ENCODE measurements at regions not wholly inside any gene's neighbourhood (a gene's known extent, or its start where the extent isn't known, plus 50 kb on each side); places are given as distances from the start of the nearest gene placed in this dataset.

DNA sequence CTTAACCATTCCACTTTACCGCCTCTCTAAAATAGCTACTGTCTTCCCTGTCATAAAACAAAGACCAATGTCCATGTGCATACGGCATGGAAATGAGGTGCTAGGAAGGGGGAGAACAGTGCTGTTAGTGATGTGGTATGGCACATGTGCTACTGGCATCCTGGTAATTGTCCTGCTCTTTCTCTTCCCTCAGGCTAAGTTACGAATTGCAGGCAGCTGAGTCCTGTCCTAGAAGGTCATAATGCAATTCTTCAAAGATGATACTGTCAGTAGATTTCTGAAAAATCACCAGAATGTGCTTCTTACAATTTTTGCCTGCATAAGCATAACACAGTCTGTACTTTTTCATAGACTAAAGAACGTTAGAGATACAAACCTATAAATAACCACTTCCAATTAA is 216.8 kb downstream of the RSL24D1 start:
- CTCF ChIA-PET, result no interaction called here
- Histone ChIP-seq H3K4me3 (ENCODE audit: control insufficient read depth in 1 of 7, extremely low read depth in 1 of 7, insufficient read depth in 4 of 7, low read depth in 2 of 7, low read length in 6 of 7) (no peak overlapping the region), H3K9me3 (ENCODE audit: control extremely low read depth in 1 of 5, control insufficient read depth in 4 of 5, insufficient read depth in 2 of 5, low read depth in 1 of 5, low read length in 4 of 5) (peaks cover 0 to 2% (median 0%) of the 10 kb centered on the region in 5 experiments), H3K36me3 (ENCODE audit: control insufficient read depth in 4 of 4, insufficient read depth in 4 of 4, low read length in 3 of 4) (no peaks in the 10 kb centered on the region), H3K27ac (ENCODE audit: insufficient read depth in 1 of 2, low read depth in 1 of 2, low read length in 2 of 2, poor library complexity in 1 of 2, severe bottlenecking in 2 of 2) (no peak overlapping the region), H3K4me1 (ENCODE audit: control extremely low read depth in 1 of 4, control insufficient read depth in 4 of 4, insufficient read depth in 4 of 4, low read length in 3 of 4) (no peaks in the 10 kb centered on the region), H3K27me3 (replicated peaks in 2 of 5; ENCODE audit: control insufficient read depth in 4 of 5, insufficient read depth in 5 of 5, low read length in 4 of 5) (no peaks in the 10 kb centered on the region)
- WGBS (ENCODE audit: insufficient coverage), result 94% methylated on average over 3 of the region's 4 CpGs
- POLR2A ChIA-PET, result no interaction called here
- DNase-seq, result no peak

DNA sequence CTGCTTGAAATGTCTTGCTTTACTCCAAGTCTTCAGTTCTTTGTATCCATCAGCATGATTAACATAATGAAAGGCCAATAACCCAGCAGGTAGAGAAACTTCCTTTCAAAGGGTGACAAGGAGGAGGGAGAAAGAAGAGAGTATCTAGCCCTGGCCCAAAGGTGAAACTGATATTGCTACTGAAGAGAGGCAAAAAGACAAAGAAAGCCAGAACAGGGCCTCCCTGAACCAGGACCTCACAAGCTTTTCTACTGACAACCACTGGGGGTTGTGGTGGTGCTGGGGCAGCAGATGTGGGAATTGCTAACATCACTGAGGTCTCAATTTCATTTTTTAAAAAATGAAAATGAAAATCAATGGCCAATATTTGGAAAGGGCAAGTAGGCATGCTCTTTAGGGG is 234.1 kb downstream of the RSL24D1 start:
- ChIA-PET CTCF (no interaction called here), POLR2A (no interaction called here)
- H3K27ac ChIP-seq (ENCODE audit: insufficient read depth in 1 of 2, low read depth in 1 of 2, low read length in 2 of 2, poor library complexity in 1 of 2, severe bottlenecking in 2 of 2), result no peak overlapping the region
- no peaks in the 10 kb centered on the region for H3K27me3 ChIP-seq (replicated peaks in 2 of 5; ENCODE audit: control insufficient read depth in 4 of 5, insufficient read depth in 5 of 5, low read length in 4 of 5)
- peaks cover 0 to 25% (median 6%) of the 10 kb centered on the region in 5 experiments for H3K9me3 ChIP-seq (ENCODE audit: control extremely low read depth in 1 of 5, control insufficient read depth in 4 of 5, insufficient read depth in 2 of 5, low read depth in 1 of 5, low read length in 4 of 5)
- no peak for DNase-seq
- H3K4me3 ChIP-seq (ENCODE audit: control insufficient read depth in 1 of 7, extremely low read depth in 1 of 7, insufficient read depth in 4 of 7, low read depth in 2 of 7, low read length in 6 of 7), result no peak overlapping the region
- no peaks in the 10 kb centered on the region for H3K4me1 ChIP-seq (ENCODE audit: control extremely low read depth in 1 of 4, control insufficient read depth in 4 of 4, insufficient read depth in 4 of 4, low read length in 3 of 4)
- H3K36me3 ChIP-seq (ENCODE audit: control insufficient read depth in 4 of 4, insufficient read depth in 4 of 4, low read length in 3 of 4), result no peaks in the 10 kb centered on the region

DNA sequence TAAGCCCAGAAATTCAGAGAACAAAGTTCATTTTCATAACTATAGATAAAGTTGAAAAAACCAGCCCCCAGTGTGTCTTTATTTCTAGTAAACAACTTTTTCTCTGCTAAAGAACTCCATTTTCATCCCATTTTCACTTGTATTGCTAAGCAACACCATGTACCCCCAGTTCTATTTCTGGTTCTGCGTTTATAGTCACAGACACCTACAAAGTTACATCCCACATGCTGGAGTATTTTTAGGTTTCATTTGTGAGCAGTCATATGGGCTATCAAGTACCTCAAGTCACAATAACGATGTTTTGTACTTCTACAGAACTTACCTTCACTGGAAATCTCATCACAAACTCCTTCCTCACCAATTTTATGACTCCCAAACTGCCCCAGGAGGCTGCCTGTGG is 236.5 kb downstream of the RSL24D1 start:
- no peak for DNase-seq
- Histone ChIP-seq H3K27me3 (replicated peaks in 2 of 5; ENCODE audit: control insufficient read depth in 4 of 5, insufficient read depth in 5 of 5, low read length in 4 of 5) (no peaks in the 10 kb centered on the region), H3K4me1 (ENCODE audit: control extremely low read depth in 1 of 4, control insufficient read depth in 4 of 4, insufficient read depth in 4 of 4, low read length in 3 of 4) (no peaks in the 10 kb centered on the region), H3K36me3 (ENCODE audit: control insufficient read depth in 4 of 4, insufficient read depth in 4 of 4, low read length in 3 of 4) (no peaks in the 10 kb centered on the region), H3K9me3 (ENCODE audit: control extremely low read depth in 1 of 5, control insufficient read depth in 4 of 5, insufficient read depth in 2 of 5, low read depth in 1 of 5, low read length in 4 of 5) (peaks cover 0 to 12% (median 4%) of the 10 kb centered on the region in 5 experiments), H3K4me3 (ENCODE audit: control insufficient read depth in 1 of 7, extremely low read depth in 1 of 7, insufficient read depth in 4 of 7, low read depth in 2 of 7, low read length in 6 of 7) (no peak overlapping the region), H3K27ac (ENCODE audit: insufficient read depth in 1 of 2, low read depth in 1 of 2, low read length in 2 of 2, poor library complexity in 1 of 2, severe bottlenecking in 2 of 2) (no peak overlapping the region)
- 100% methylated on average over 1 of the region's 2 CpGs for WGBS (ENCODE audit: insufficient coverage)
- CTCF ChIA-PET, result no interaction called here
- POLR2A ChIA-PET, result no interaction called here

- ChIA-PET POLR2A (interaction anchor here (0.6 kb wide), 1 partner anchor 36 kb away, joined by 3 read pairs; no protein-coding TSS in a partner anchor), CTCF (no interaction called here)
- no peak for DNase-seq
- Histone ChIP-seq H3K9me3 (ENCODE audit: control extremely low read depth in 1 of 5, control insufficient read depth in 4 of 5, insufficient read depth in 2 of 5, low read depth in 1 of 5, low read length in 4 of 5) (peaks cover 0 to 3% (median 0%) of the 10 kb centered on the region in 5 experiments), H3K4me1 (ENCODE audit: control extremely low read depth in 1 of 4, control insufficient read depth in 4 of 4, insufficient read depth in 4 of 4, low read length in 3 of 4) (no peaks in the 10 kb centered on the region), H3K27me3 (replicated peaks in 2 of 5; ENCODE audit: control insufficient read depth in 4 of 5, insufficient read depth in 5 of 5, low read length in 4 of 5) (no peaks in the 10 kb centered on the region), H3K4me3 (ENCODE audit: control insufficient read depth in 1 of 7, extremely low read depth in 1 of 7, insufficient read depth in 4 of 7, low read depth in 2 of 7, low read length in 6 of 7) (no peak overlapping the region), H3K27ac (ENCODE audit: insufficient read depth in 1 of 2, low read depth in 1 of 2, low read length in 2 of 2, poor library complexity in 1 of 2, severe bottlenecking in 2 of 2) (no peak overlapping the region), H3K36me3 (ENCODE audit: control insufficient read depth in 4 of 4, insufficient read depth in 4 of 4, low read length in 3 of 4) (no peaks in the 10 kb centered on the region)
- WGBS (ENCODE audit: insufficient coverage), result 100% methylated on average over 2 of the region's 3 CpGs
Observed at GRCh38 chr15:54941417-54941816, 255.3 kb downstream of the RSL24D1 start.

GRCh38 chr15:54917312-54917711 is 279.4 kb downstream of the RSL24D1 start:
- no peaks in the 10 kb centered on the region for H3K27me3 ChIP-seq (replicated peaks in 2 of 5; ENCODE audit: control insufficient read depth in 4 of 5, insufficient read depth in 5 of 5, low read length in 4 of 5)
- no peaks in the 10 kb centered on the region for H3K4me1 ChIP-seq (ENCODE audit: control extremely low read depth in 1 of 4, control insufficient read depth in 4 of 4, insufficient read depth in 4 of 4, low read length in 3 of 4)
- DNase-seq, result peak; percentile 9 to 36 (median 23)
- WGBS (ENCODE audit: insufficient coverage), result no CpG with 5 or more reads among the region's 1 CpG
- ChIA-PET CTCF (no interaction called here), POLR2A (no interaction called here)
- no peak overlapping the region for H3K27ac ChIP-seq (ENCODE audit: insufficient read depth in 1 of 2, low read depth in 1 of 2, low read length in 2 of 2, poor library complexity in 1 of 2, severe bottlenecking in 2 of 2)
- no peaks in the 10 kb centered on the region for H3K36me3 ChIP-seq (ENCODE audit: control insufficient read depth in 4 of 4, insufficient read depth in 4 of 4, low read length in 3 of 4)
- H3K4me3 ChIP-seq (ENCODE audit: control insufficient read depth in 1 of 7, extremely low read depth in 1 of 7, insufficient read depth in 4 of 7, low read depth in 2 of 7, low read length in 6 of 7), result no peak overlapping the region
- H3K9me3 ChIP-seq (ENCODE audit: control extremely low read depth in 1 of 5, control insufficient read depth in 4 of 5, insufficient read depth in 2 of 5, low read depth in 1 of 5, low read length in 4 of 5), result peaks cover 0 to 4% (median under 1%) of the 10 kb centered on the region in 5 experiments

GRCh38 chr15:54915380-54915779 is 281.4 kb downstream of the RSL24D1 start:
- no peaks in the 10 kb centered on the region for H3K9me3 ChIP-seq (ENCODE audit: control extremely low read depth in 1 of 5, control insufficient read depth in 4 of 5, insufficient read depth in 2 of 5, low read depth in 1 of 5, low read length in 4 of 5)
- no peak overlapping the region for H3K4me3 ChIP-seq (ENCODE audit: control insufficient read depth in 1 of 7, extremely low read depth in 1 of 7, insufficient read depth in 4 of 7, low read depth in 2 of 7, low read length in 6 of 7)
- ChIA-PET CTCF (no interaction called here), POLR2A (no interaction called here)
- no peaks in the 10 kb centered on the region for H3K27me3 ChIP-seq (replicated peaks in 2 of 5; ENCODE audit: control insufficient read depth in 4 of 5, insufficient read depth in 5 of 5, low read length in 4 of 5)
- no peaks in the 10 kb centered on the region for H3K4me1 ChIP-seq (ENCODE audit: control extremely low read depth in 1 of 4, control insufficient read depth in 4 of 4, insufficient read depth in 4 of 4, low read length in 3 of 4)
- H3K36me3 ChIP-seq (ENCODE audit: control insufficient read depth in 4 of 4, insufficient read depth in 4 of 4, low read length in 3 of 4), result no peaks in the 10 kb centered on the region
- no peak overlapping the region for H3K27ac ChIP-seq (ENCODE audit: insufficient read depth in 1 of 2, low read depth in 1 of 2, low read length in 2 of 2, poor library complexity in 1 of 2, severe bottlenecking in 2 of 2)
- DNase-seq, result no peak

DNA sequence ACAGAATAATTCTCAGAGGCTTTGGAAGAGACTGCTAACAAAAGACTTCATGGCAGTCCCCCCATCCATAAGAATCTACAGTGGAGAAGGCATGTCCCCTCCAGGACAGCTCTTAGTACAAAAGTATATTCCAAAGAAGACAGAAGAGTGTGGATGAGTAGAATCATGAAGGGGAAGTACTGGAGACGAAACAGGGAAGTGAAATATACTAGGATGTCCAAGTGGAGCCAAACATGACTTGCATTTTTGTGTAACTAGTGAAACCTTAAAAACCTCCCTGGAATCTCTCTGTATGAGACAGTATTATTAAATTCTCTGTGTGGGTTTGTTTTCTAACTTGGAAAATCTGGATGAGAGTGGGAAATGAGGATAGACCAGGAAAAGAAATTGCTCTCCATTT is 312.4 kb downstream of the RSL24D1 start:
- Histone ChIP-seq H3K4me1 (ENCODE audit: control extremely low read depth in 1 of 4, control insufficient read depth in 4 of 4, insufficient read depth in 4 of 4, low read length in 3 of 4) (peaks cover 0 to 7% (median 7%) of the 10 kb centered on the region in 4 experiments), H3K27ac (ENCODE audit: insufficient read depth in 1 of 2, low read depth in 1 of 2, low read length in 2 of 2, poor library complexity in 1 of 2, severe bottlenecking in 2 of 2) (no peak overlapping the region), H3K36me3 (ENCODE audit: control insufficient read depth in 4 of 4, insufficient read depth in 4 of 4, low read length in 3 of 4) (no peaks in the 10 kb centered on the region), H3K9me3 (ENCODE audit: control extremely low read depth in 1 of 5, control insufficient read depth in 4 of 5, insufficient read depth in 2 of 5, low read depth in 1 of 5, low read length in 4 of 5) (peaks cover 2 to 21% (median 10%) of the 10 kb centered on the region in 5 experiments), H3K27me3 (replicated peaks in 2 of 5; ENCODE audit: control insufficient read depth in 4 of 5, insufficient read depth in 5 of 5, low read length in 4 of 5) (no peaks in the 10 kb centered on the region), H3K4me3 (ENCODE audit: control insufficient read depth in 1 of 7, extremely low read depth in 1 of 7, insufficient read depth in 4 of 7, low read depth in 2 of 7, low read length in 6 of 7) (no peak overlapping the region)
- POLR2A ChIA-PET, result no interaction called here
- peak; percentile 8 to 72 (median 63) for DNase-seq
- WGBS (ENCODE audit: insufficient coverage), result 0% methylated on average over 1 of the region's 1 CpG
- CTCF ChIA-PET, result interaction anchor here (1.4 kb wide), 1 partner anchor 13 kb away, joined by 3 read pairs; no protein-coding TSS in a partner anchor
